ENCODE measurements at regions not wholly inside any gene's neighbourhood (a gene's known extent, or its start where the extent isn't known, plus 50 kb on each side); places are given as distances from the start of the nearest gene placed in this dataset.

GRCh38 chr13:58266271-58266670 lies 634.7 kb downstream of the PCDH17 start:
- TF ChIP-seq, protein P1, sequence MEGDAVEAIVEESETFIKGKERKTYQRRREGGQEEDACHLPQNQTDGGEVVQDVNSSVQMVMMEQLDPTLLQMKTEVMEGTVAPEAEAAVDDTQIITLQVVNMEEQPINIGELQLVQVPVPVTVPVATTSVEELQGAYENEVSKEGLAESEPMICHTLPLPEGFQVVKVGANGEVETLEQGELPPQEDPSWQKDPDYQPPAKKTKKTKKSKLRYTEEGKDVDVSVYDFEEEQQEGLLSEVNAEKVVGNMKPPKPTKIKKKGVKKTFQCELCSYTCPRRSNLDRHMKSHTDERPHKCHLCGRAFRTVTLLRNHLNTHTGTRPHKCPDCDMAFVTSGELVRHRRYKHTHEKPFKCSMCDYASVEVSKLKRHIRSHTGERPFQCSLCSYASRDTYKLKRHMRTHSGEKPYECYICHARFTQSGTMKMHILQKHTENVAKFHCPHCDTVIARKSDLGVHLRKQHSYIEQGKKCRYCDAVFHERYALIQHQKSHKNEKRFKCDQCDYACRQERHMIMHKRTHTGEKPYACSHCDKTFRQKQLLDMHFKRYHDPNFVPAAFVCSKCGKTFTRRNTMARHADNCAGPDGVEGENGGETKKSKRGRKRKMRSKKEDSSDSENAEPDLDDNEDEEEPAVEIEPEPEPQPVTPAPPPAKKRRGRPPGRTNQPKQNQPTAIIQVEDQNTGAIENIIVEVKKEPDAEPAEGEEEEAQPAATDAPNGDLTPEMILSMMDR (IDR thresholded peaks at IDR 0.05), result no peak
- no peak for TF ChIP-seq POLR2A (IDR thresholded peaks at IDR 0.05)

All from heart left ventricle (tissue), 13 donors.